ENCODE measurements at regions not wholly inside any gene's neighbourhood (a gene's known extent, or its start where the extent isn't known, plus 50 kb on each side); places are given as distances from the start of the nearest gene placed in this dataset.
A peak's percentile ranks its signal among the peaks of the same experiment; 100 is the strongest.
"Not testable (repeated sequence)": the region's sequence is repeated elsewhere in the genome, so short reads cannot be mapped to it uniquely, and the experiment has no call there.

GRCh38 chr4:132809298-132810032 lies 339.6 kb upstream of the PCDH10 start:
- intact Hi-C loops (cut with DNase I): no loop called here
- peak in 3 of 10 donors; percentile 27 to 75 (median 52) for DNase-seq

- DNase-seq; intact Hi-C loops (cut with DNase I): not testable (repeated sequence)
Measured at GRCh38 chr4:132813061-132813460, 336.0 kb upstream of the PCDH10 start.

GRCh38 chr4:132818091-132818490 lies 331.0 kb upstream of the PCDH10 start:
- intact Hi-C loops (cut with DNase I): no loop called here

GRCh38 chr4:132823419-132823818 lies 325.7 kb upstream of the PCDH10 start:
- no peak for DNase-seq
- intact Hi-C loops (cut with DNase I): no loop called here

More at GRCh38 chr4:132818091-132818490, 331.0 kb upstream of the PCDH10 start:
- DNase-seq: peak in 1 of 10 donors; percentile 21

GRCh38 chr4:132824761-132825160 lies 324.3 kb upstream of the PCDH10 start:
- intact Hi-C loops (cut with DNase I): no loop called here
- no peak for DNase-seq

- intact Hi-C loops (cut with DNase I): no loop called here
- DNase-seq: no peak
Measured at GRCh38 chr4:132827522-132827921, 321.6 kb upstream of the PCDH10 start.

- DNase-seq: peak in 3 of 10 donors; percentile 8 to 68 (median 65)
- intact Hi-C loops (cut with DNase I): no loop called here
Measured at GRCh38 chr4:132838244-132838643, 310.9 kb upstream of the PCDH10 start.

GRCh38 chr4:132839070-132839469 lies 310.0 kb upstream of the PCDH10 start:
- DNase-seq: no peak
- intact Hi-C loops (cut with DNase I): no loop called here

GRCh38 chr4:132859929-132860328 lies 289.2 kb upstream of the PCDH10 start:
- intact Hi-C loops (cut with DNase I): no loop called here
- no peak for DNase-seq

GRCh38 chr4:132860976-132861375 lies 288.1 kb upstream of the PCDH10 start:
- intact Hi-C loops (cut with DNase I): no loop called here
- DNase-seq: no peak

- no peak for DNase-seq
Measured at GRCh38 chr4:132863619-132864018, 285.5 kb upstream of the PCDH10 start.

GRCh38 chr4:132865458-132865857 lies 283.6 kb upstream of the PCDH10 start:
- intact Hi-C loops (cut with DNase I): no loop called here

More at GRCh38 chr4:132863619-132864018, 285.5 kb upstream of the PCDH10 start:
- intact Hi-C loops (cut with DNase I): no loop called here

GRCh38 chr4:132865922-132866321 lies 283.2 kb upstream of the PCDH10 start:
- intact Hi-C loops (cut with DNase I): no loop called here
- no peak for DNase-seq

More at GRCh38 chr4:132865458-132865857, 283.6 kb upstream of the PCDH10 start:
- no peak for DNase-seq

- DNase-seq: peak in 3 of 10 donors; percentile 8 to 49 (median 38)
- intact Hi-C loops (cut with DNase I): no loop called here
Measured at GRCh38 chr4:132866616-132867015, 282.5 kb upstream of the PCDH10 start.

GRCh38 chr4:132893787-132894186 lies 255.3 kb upstream of the PCDH10 start:
- intact Hi-C loops (cut with DNase I): no loop called here
- no peak for DNase-seq

- intact Hi-C loops (cut with DNase I): no loop called here
Measured at GRCh38 chr4:132901224-132901623, 247.9 kb upstream of the PCDH10 start.

GRCh38 chr4:132910229-132910748 lies 238.8 kb upstream of the PCDH10 start:
- DNase-seq: no peak

More at GRCh38 chr4:132901224-132901623, 247.9 kb upstream of the PCDH10 start:
- no peak for DNase-seq

GRCh38 chr4:132918096-132918495 lies 231.0 kb upstream of the PCDH10 start:
- DNase-seq: no peak
- intact Hi-C loops (cut with DNase I): no loop called here

More at GRCh38 chr4:132910229-132910748, 238.8 kb upstream of the PCDH10 start:
- intact Hi-C loops (cut with DNase I): no loop called here

- DNase-seq: no peak
- intact Hi-C loops (cut with DNase I): no loop called here
Measured at GRCh38 chr4:132923516-132923915, 225.6 kb upstream of the PCDH10 start.

GRCh38 chr4:132934911-132935310 lies 214.2 kb upstream of the PCDH10 start:
- intact Hi-C loops (cut with DNase I): no loop called here
- DNase-seq: no peak

- no peak for DNase-seq
- intact Hi-C loops (cut with DNase I): no loop called here
Measured at GRCh38 chr4:132955146-132955545, 193.9 kb upstream of the PCDH10 start.

- intact Hi-C loops (cut with DNase I): no loop called here
- DNase-seq: no peak
Measured at GRCh38 chr4:132956962-132957361, 192.1 kb upstream of the PCDH10 start.

Data from posterior cingulate gyrus (tissue), 11 donors.